Left lung (tissue), 4 donors: ENCODE measurements at regions not wholly inside any gene's neighbourhood (a gene's known extent, or its start where the extent isn't known, plus 50 kb on each side); places are given as distances from the start of the nearest gene placed in this dataset.

ENCODE experiments used
- ATAC-seq: fragments of 200-7000 bp; cut with Tn5 transposase; one replicate; pipeline ENCODE4 v1.9.1; 2020; ENCODE audit warnings: moderate library complexity
- DNase-seq, 4 donors: peaks; one replicate each; pipeline ENCODE4 v3.0.0-alpha.2; 2013 to 2020
- H3K27ac ChIP-seq, 2 donors: fragments of 200-600 bp; sonication (generic) in 1 of 2; one replicate each; pipeline versions ENCODE4 v1.5.0 to v1.8.0; 2020 to 2021
- H3K27me3 ChIP-seq, 2 donors: fragments of 200-600 bp; sonication (generic) in 1 of 2; one replicate each; pipeline versions ENCODE4 v1.5.0 to v1.8.0; 2020 to 2021
- H3K36me3 ChIP-seq, 2 donors: fragments of 200-600 bp; sonication (generic) in 1 of 2; one replicate each; pipeline versions ENCODE4 v1.5.0 to v1.8.0; 2020 to 2021
- H3K4me1 ChIP-seq, 2 donors: fragments of 200-600 bp; one replicate each; pipeline ENCODE4 v1.8.0; 2021
- H3K4me3 ChIP-seq, 2 donors: fragments of 200-600 bp; sonication (generic) in 1 of 2; one replicate each; pipeline versions ENCODE4 v1.5.0 to v1.8.0; 2020 to 2021; ENCODE audit warnings: mild to moderate bottlenecking in 1 of 2
- H3K9me3 ChIP-seq, 2 donors: fragments of 200-600 bp; sonication (generic) in 1 of 2; one replicate each; pipeline versions ENCODE4 v1.5.0 to v1.8.0; 2020 to 2021
- CTCF ChIP-seq, 2 donors: fragments of 200-600 bp; sonication (generic) in 1 of 2; IDR thresholded peaks; one replicate each; pipeline versions ENCODE4 v1.5.0 to v1.8.0; 2021; ENCODE audit warnings: antibody characterized with exemption in 2 of 2
- intact Hi-C, 2 donors: fragments of 100-400 bp; cut with DNase I; formaldehyde crosslinking; loops; one replicate each; pipeline versions ENCODE4 v1.11.2 to v1.14.2; 2022
- donor health status: DM: no; HTN: yes; CAD: no.
- donor health status: DM: no; HTN: no; CAD: no.

- Histone ChIP-seq H3K27ac (no peak overlapping the region), H3K27me3 (no peaks in the 10 kb centered on the region), H3K9me3 (no peaks in the 10 kb centered on the region), H3K4me1 (no peaks in the 10 kb centered on the region), H3K4me3 (no peak overlapping the region), H3K36me3 (no peaks in the 10 kb centered on the region)
- peak in 2 of 4 donors; percentile 16 to 55 for DNase-seq
- no peak for ATAC-seq
- no peak for TF ChIP-seq CTCF (IDR thresholded peaks at IDR 0.05)
- intact Hi-C loops: no loop called here
These were observed 526.4 kb downstream of the SOX2 start for GRCh38 chr3:182238126-182238525.

GRCh38 chr3:182239316-182239715 is 527.6 kb downstream of the SOX2 start:
- no peak for ATAC-seq
- no peak overlapping the region for H3K4me3 ChIP-seq
- no peak overlapping the region for H3K27ac ChIP-seq
- no peaks in the 10 kb centered on the region for H3K36me3 ChIP-seq
- H3K4me1 ChIP-seq: no peaks in the 10 kb centered on the region
- intact Hi-C loops: no loop called here
- TF ChIP-seq CTCF (IDR thresholded peaks at IDR 0.05): no peak
- H3K9me3 ChIP-seq: no peaks in the 10 kb centered on the region
- no peak for DNase-seq
- H3K27me3 ChIP-seq: no peaks in the 10 kb centered on the region

GRCh38 chr3:182240474-182240873 is 528.7 kb downstream of the SOX2 start:
- H3K4me3 ChIP-seq: no peak overlapping the region
- DNase-seq: no peak
- no peak for ATAC-seq
- H3K36me3 ChIP-seq: no peaks in the 10 kb centered on the region
- no peaks in the 10 kb centered on the region for H3K9me3 ChIP-seq
- TF ChIP-seq CTCF (IDR thresholded peaks at IDR 0.05): no peak
- no peak overlapping the region for H3K27ac ChIP-seq
- intact Hi-C loops: no loop called here
- H3K27me3 ChIP-seq: no peaks in the 10 kb centered on the region
- H3K4me1 ChIP-seq: no peaks in the 10 kb centered on the region

GRCh38 chr3:182241196-182241765 is 529.6 kb downstream of the SOX2 start:
- TF ChIP-seq CTCF (IDR thresholded peaks at IDR 0.05): no peak

GRCh38 chr3:182241766-182242488 is 530.2 kb downstream of the SOX2 start:
- peak; percentile 77 for ATAC-seq

More at GRCh38 chr3:182241196-182241765, 529.6 kb downstream of the SOX2 start:
- peak overlapping the region in 1 of 2 donors; percentile 5 for H3K27ac ChIP-seq
- no peaks in the 10 kb centered on the region for H3K27me3 ChIP-seq
- no peaks in the 10 kb centered on the region for H3K9me3 ChIP-seq
- ATAC-seq: no peak
- DNase-seq: no peak
- intact Hi-C loops: no loop called here
- no peaks in the 10 kb centered on the region for H3K36me3 ChIP-seq
- no peak overlapping the region for H3K4me3 ChIP-seq
- no peaks in the 10 kb centered on the region for H3K4me1 ChIP-seq

More at GRCh38 chr3:182241766-182242488, 530.2 kb downstream of the SOX2 start:
- Histone ChIP-seq H3K27ac (peak overlapping the region in 1 of 2 donors; percentile 5), H3K9me3 (no peaks in the 10 kb centered on the region), H3K36me3 (no peaks in the 10 kb centered on the region), H3K27me3 (no peaks in the 10 kb centered on the region), H3K4me3 (no peak overlapping the region), H3K4me1 (no peaks in the 10 kb centered on the region)
- no peak for TF ChIP-seq CTCF (IDR thresholded peaks at IDR 0.05)
- peak; percentile 34 to 67 (median 43) for DNase-seq
- intact Hi-C loops: no loop called here
